ENCODE measurements at regions not wholly inside any gene's neighbourhood (a gene's known extent, or its start where the extent isn't known, plus 50 kb on each side); places are given as distances from the start of the nearest gene placed in this dataset.

DNA sequence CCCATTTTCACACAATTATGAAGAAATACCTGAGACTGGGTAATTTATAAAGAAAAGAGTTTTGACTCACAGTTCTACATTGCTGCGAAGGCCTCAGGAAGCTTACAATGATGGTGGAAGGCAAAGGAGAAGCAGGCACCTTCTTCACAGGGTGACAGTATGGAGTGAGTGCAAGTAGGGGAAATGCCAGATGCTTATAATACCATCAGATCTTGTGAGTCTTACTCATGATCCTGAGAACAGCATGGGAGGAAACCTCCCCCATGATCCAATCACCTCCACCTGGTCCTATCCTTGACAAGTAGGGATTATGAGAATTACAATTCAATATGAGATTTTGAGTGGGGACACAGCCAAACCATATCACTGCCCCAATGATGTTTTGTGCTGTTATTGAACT, 189.3 kb upstream of the CRY1 start:
- Histone ChIP-seq H3K9ac (ENCODE audit: insufficient read depth in 1 of 2, low read depth in 2 of 2, low read length in 2 of 2) (no peak overlapping the region), H3K9me1 (ENCODE audit: control insufficient read depth, insufficient read depth, low read length) (no peaks in the 10 kb centered on the region), H3K27me3 (ENCODE audit: control insufficient read depth in 2 of 2, insufficient read depth in 2 of 2, low read length in 2 of 2) (no peaks in the 10 kb centered on the region), H2AFZ (ENCODE audit: low read depth, low read length) (no peak overlapping the region), H4K20me1 (replicated peaks; ENCODE audit: control insufficient read depth, insufficient read depth, low read length) (no peaks in the 10 kb centered on the region), H3K9me3 (replicated peaks; ENCODE audit: control insufficient read depth, insufficient read depth, low read depth, low read length) (no peaks in the 10 kb centered on the region), H3K4me2 (ENCODE audit: insufficient read depth, low read length) (no peak overlapping the region), H3K36me3 (ENCODE audit: control insufficient read depth, insufficient read depth, low read length) (no peaks in the 10 kb centered on the region), H3K4me1 (replicated peaks in 1 of 2; ENCODE audit: control insufficient read depth in 2 of 2, insufficient read depth in 2 of 2, low read length in 2 of 2) (no peaks in the 10 kb centered on the region), H3K79me2 (ENCODE audit: control insufficient read depth, insufficient read depth, low read length) (no peaks in the 10 kb centered on the region), H3K27ac (ENCODE audit: extremely low read depth, low read depth, low read length) (no peak overlapping the region), H3K4me3 (no peak overlapping the region)
- no TSS peak for BruUV-seq (replicated peaks)
- 0% methylated on average over 1 of the region's 1 CpG for WGBS (ENCODE audit: insufficient coverage, low coverage, missing lambda C conversion rate)
- intact Hi-C loops (cut with micrococcal nuclease) (no loop called here), in situ Hi-C loops (cut with MboI) (no loop called here)
- CTCF ChIA-PET (ENCODE audit: low intra/inter-chr PET ratio) = no interaction called here
- DNase-seq (ENCODE audit: extremely low read depth in 1 of 4, low spot score in 3 of 4) (no peak), FAIRE-seq (no peak), ATAC-seq (no peak)
- POLR2A ChIA-PET = no interaction called here
- TF ChIP-seq ZNF3 (CRISPR knock-in tag; IDR thresholded peaks at IDR 0.05) (no peak), MYNN (IDR thresholded peaks at IDR 0.05) (no peak), MYNN (CRISPR knock-in tag; IDR thresholded peaks at IDR 0.05) (no peak), RBM15 (IDR thresholded peaks at IDR 0.05; ENCODE audit: insufficient read depth, low read length) (no peak), HDAC1 (IDR thresholded peaks at IDR 0.05) (no peak), ZBED1 (IDR thresholded peaks at IDR 0.05) (no peak), ZNF12 (CRISPR knock-in tag; IDR thresholded peaks at IDR 0.05) (no peak), ZBTB12 (CRISPR knock-in tag; IDR thresholded peaks at IDR 0.05) (no peak), ZBTB1 (CRISPR knock-in tag; IDR thresholded peaks at IDR 0.05; ENCODE audit: borderline replicate concordance, low read depth) (no peak), CHD7 (IDR thresholded peaks at IDR 0.05; ENCODE audit: low read depth, low read length) (no peak), TEAD1 (CRISPR knock-in tag; IDR thresholded peaks at IDR 0.05) (no peak), TEAD2 (tag; IDR thresholded peaks at IDR 0.05) (no peak), XRCC3 (IDR thresholded peaks at IDR 0.05) (no peak)
